GM19328 (cell line): ENCODE measurements at regions not wholly inside any gene's neighbourhood (a gene's known extent, or its start where the extent isn't known, plus 50 kb on each side); places are given as distances from the start of the nearest gene placed in this dataset.
A peak's percentile ranks its signal among the peaks of the same experiment; 100 is the strongest.

Experiments used
- ATAC-seq: cut with Tn5 transposase; IDR thresholded peaks from one replicate; pipeline ENCODE4 v1.9.1; 2021; ENCODE audit warnings: mild to moderate bottlenecking, moderate library complexity; ENCODE audit not compliant: unreplicated experiment

- no peak for ATAC-seq
Observed at GRCh38 chr5:126351153-126351552, 72.1 kb upstream of the GRAMD2B start.

DNA sequence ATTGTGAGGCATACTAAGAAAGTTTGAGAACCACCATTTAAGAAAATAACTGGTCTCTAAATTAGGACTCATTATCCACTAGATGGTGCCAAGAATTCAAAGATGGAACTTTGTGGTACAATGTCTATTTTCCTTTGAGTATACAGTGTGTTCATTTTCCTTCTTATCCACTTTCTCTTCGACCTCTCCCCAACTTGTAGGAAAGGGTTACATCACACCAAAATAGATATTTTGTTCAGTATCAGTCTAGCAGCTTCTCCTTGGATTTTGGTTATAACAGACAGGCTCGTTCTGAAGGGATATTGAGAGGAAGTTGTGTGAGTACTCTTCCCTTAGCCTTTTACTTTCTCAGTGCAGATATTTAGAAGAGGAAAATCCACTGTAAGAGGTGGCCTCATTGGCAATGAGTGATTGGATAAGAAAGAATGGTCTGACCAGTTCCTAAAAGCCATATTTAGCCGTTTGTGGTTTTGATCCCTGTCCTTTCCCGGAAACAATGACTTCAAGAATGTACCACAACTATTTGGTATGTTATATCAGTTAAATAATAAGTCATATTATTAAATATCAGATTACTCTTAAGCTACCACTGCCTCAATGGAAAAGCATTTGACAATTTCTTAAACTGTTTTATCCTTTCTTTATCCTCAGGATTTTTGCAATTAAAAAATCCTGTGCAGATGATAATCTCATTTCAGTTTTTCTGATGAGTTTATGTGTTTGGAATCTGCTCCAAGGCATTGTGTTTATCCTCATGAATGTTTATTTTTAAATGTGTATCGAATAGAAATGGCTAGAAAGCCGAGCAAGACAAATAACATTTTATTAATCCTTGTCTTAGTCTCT, 69.0 kb upstream of the GRAMD2B start:
- no peak for ATAC-seq

GRCh38 chr5:126354858-126355731, 68.1 kb upstream of the GRAMD2B start:
- ATAC-seq, result no peak

GRCh38 chr5:126355940-126356339, 67.3 kb upstream of the GRAMD2B start:
- ATAC-seq, result no peak

DNA sequence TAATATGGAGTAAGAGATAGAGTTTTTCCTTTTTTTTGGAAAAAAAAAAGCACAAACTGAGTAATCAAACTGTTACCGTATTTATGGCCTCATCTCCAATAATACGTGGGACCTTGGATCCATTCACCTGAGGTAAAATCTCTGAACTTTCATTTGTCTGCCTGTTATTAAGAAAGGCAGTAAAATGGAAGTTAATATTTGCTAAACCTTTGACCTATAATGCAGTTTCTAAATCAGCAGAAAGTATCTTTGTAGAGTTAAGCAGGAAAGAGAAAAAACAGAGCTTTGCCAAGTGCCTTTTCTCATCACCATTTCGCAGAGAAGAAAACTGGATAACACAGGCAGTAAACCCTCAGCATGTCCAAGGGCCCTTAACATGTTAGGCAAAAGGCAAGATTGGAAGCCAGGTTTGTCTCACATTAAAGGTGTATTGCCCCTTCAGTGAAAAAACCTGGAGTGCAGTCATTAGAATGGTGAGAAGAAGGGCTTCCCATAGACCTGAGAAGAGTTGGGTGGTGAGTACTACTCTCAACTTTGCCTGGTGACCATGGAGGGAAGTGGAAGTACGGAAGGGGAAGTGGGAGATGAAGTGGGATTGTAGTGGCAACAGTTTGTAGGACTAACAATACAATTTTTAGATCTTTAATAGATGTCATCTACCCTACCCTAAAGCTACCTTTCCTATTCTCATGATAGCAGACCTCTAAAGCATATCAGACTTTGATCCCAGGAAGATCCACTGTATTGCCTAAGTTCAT, 65.4 kb upstream of the GRAMD2B start:
- no peak for ATAC-seq

DNA sequence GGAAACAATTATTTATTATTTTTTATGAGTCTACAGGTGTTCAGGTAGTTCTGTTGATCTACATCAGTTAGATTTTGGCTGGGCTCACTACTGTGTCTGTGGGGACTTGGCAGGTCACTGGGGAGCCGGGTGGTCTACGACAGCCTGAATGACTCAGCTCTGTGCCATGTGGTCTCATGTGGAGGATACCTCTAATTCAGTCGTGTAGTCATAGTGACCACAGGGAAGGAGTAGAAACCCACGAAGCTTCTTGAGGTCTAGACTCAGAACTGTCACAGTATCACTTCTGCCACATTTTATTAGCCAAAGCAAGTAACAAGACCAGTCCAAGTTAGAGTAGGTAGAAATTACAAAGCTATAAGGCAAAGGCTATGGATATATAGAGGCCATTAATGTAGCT, 64.7 kb upstream of the GRAMD2B start:
- ATAC-seq, result peak; percentile 84

DNA sequence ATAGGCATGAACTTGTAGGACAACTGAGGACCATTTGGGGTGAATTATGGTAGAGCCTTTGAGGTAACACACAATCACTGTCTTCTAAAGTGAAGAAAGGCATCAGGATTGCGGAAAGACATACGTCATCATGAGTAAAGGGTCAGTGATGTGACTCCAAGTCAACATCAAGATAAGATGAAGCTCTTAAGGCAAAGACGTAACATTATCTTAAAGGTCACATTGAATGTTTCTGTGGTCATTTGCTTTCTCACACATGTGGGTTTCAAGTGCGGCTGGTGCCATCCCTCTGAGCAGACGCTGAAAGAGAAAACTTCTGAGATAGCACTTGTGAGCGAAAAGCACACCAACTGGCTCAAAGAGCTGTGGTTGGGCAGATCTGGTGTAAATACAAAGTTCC, 63.3 kb upstream of the GRAMD2B start:
- ATAC-seq, result no peak

- ATAC-seq, result no peak
Observed at GRCh38 chr5:126360467-126360866, 62.7 kb upstream of the GRAMD2B start.

DNA sequence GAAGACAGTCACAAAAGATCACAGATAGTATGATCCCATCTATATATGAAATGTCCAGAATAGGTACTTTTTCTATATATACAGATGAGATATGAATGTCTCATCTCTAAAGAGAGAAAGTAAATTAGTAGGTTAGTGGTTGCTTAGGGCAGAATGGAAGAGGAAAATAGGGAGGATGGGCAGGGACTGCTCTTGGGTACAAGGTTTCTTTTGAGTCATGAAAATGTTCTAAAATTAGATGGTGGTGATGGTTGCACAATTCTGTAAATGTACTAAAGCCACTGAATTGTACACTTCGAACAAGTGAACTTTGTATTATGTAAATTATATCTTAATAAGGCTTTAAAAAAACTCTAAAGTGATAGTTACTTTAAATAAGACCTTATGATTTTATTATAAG, 59.6 kb upstream of the GRAMD2B start:
- ATAC-seq, result no peak

DNA sequence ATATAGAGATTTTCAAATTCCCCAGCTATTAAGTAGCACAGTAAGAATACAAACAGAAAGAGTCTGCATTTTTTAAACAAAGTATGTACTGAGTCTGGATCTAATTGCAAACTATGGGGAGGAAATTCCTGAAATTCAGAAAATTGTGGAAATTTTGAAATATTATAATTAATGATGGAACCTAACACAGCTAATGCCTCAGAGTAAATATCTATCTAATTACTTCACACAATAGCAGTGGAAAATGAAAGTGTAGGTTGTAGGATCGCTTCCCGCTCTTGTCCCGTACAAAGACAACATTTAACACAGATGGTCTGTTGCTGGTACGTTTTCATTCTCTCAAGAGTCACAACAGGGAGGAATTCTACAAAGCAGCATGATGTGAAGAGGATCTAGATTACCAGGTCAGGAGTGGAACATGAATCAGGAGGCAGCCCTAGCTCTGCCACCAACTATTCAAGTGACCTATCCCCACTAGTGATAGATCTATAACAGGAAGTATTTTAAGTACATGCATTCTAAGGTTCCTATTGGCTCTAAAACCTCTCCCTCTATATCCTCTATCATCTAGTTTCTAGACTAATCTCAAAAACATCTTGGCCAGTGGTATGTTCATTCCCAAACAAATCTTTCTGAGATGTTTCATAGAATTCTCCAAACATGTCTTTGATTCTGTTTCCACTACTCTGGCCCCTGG, 58.9 kb upstream of the GRAMD2B start:
- ATAC-seq, result no peak

GRCh38 chr5:126365446-126366198, 57.6 kb upstream of the GRAMD2B start:
- no peak for ATAC-seq

DNA sequence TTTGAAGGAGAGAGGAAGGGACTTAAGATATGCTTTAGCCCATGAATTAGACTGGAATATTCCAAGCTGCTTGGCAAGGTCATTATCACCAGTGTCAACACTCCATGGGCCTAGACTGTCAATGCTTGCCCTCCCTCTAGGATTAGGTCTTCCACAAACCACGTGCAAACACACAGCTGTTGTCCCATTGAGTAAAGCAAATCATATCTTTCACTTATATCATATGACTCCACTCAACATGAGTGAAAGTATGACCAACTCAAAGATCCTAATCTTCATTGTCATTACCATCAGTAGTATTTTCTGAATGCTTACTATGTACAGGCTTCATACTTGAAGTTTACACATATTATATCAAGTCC, 57.0 kb upstream of the GRAMD2B start:
- ATAC-seq, result no peak

GRCh38 chr5:126368239-126368812, 54.9 kb upstream of the GRAMD2B start:
- ATAC-seq, result no peak

DNA sequence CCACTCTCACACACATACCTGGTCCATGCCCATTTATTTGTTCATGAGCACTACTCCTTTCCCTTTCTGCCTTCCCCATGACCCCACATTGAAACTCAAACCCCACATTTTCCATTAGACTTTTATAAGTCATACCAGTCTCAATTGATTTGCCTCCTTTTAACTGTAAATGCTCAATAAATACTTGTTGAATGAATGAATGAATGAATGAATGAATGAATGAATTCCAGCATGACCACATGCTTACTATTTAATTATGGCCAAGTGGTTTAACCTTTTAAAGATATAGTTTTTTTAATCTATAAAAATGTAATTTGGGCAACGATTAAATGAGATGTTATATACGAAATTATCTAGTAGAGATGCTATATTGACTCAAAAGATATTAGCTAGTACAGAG, 54.1 kb upstream of the GRAMD2B start:
- ATAC-seq, result no peak

DNA sequence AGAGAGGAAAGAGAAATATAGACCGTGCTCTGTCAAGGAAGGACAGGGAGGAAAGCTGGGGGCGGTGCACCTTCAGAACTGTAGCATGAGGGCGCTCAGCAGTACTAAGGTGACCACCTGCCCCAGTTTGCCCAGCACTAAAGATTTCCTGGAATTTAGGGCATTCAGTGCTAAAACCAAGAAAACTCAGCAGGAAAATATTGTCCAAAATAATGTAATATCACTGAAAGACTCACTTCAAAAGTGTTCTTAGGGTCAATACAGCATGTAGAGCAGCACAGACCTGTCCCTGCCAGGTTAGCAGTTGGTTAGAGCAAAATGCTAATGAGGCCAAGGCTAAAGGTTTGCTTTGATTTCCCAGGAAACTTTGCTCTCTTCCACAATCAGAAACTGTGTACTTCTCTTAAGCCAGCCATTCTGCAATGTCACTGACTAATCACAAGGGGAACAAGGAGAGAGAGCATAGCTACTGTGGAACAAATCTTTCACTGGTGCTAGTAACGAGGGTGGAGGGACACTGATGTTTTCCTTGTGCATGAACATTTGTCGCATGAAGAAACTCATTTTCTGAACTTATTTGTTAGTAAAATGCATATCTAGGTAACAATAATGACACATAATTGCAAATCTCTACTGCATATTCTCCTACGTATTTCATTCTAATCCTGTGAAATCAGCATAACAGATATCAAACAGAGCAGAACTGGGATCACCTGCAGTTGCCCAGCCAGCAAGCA, 53.0 kb upstream of the GRAMD2B start:
- ATAC-seq, result no peak

GRCh38 chr5:126370796-126371718, 52.2 kb upstream of the GRAMD2B start:
- ATAC-seq, result no peak

- ATAC-seq, result no peak
Observed at GRCh38 chr5:126373375-126374108, 49.7 kb upstream of the GRAMD2B start.
